ENCODE measurements at regions not wholly inside any gene's neighbourhood (a gene's known extent, or its start where the extent isn't known, plus 50 kb on each side); places are given as distances from the start of the nearest gene placed in this dataset.
"Not testable (repeated sequence)": the region's sequence is repeated elsewhere in the genome, so short reads cannot be mapped to it uniquely, and the experiment has no call there.

DNA sequence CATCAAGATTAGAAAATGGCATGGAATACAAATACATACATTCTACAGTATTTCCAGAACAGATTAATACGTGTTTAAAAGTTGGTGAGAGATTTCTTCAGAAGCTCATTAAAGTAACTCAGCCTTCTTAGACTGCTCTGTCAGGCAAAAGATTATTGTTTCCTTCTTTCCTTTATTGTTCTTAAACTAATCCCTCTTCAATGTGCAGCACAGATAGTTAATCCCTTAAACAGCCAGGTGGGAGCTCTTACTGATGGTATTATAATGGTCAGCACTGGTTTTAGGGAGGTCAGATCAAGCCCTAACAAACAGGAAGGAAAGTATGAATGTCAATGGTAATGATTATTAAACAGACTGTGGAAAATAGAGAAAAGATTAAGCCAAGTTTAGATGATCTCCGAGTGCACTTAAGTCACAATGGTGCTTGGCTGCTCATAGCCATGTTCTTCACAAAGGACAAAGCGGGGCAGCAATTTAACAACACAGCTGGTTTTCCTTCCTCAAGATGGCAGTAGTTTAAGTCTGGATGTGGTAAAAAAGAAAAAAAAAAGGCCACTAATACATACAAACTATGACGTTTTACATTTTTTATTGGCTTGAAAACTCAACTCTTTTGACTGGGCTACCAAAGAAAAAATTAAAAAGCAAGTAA is 992.6 kb downstream of the PCDH9 start:
- CTCF ChIA-PET = no interaction called here
- POLR2A ChIA-PET = no interaction called here
- H3K4me3 ChIP-seq (ENCODE audit: low read depth, low read length) = no peak overlapping the region
- TF ChIP-seq, protein P1, sequence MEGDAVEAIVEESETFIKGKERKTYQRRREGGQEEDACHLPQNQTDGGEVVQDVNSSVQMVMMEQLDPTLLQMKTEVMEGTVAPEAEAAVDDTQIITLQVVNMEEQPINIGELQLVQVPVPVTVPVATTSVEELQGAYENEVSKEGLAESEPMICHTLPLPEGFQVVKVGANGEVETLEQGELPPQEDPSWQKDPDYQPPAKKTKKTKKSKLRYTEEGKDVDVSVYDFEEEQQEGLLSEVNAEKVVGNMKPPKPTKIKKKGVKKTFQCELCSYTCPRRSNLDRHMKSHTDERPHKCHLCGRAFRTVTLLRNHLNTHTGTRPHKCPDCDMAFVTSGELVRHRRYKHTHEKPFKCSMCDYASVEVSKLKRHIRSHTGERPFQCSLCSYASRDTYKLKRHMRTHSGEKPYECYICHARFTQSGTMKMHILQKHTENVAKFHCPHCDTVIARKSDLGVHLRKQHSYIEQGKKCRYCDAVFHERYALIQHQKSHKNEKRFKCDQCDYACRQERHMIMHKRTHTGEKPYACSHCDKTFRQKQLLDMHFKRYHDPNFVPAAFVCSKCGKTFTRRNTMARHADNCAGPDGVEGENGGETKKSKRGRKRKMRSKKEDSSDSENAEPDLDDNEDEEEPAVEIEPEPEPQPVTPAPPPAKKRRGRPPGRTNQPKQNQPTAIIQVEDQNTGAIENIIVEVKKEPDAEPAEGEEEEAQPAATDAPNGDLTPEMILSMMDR (IDR thresholded peaks at IDR 0.05; ENCODE audit: insufficient read depth, low read length, missing control alignments) = no peak
- no peak for DNase-seq (ENCODE audit: low read depth, low spot score)

DNA sequence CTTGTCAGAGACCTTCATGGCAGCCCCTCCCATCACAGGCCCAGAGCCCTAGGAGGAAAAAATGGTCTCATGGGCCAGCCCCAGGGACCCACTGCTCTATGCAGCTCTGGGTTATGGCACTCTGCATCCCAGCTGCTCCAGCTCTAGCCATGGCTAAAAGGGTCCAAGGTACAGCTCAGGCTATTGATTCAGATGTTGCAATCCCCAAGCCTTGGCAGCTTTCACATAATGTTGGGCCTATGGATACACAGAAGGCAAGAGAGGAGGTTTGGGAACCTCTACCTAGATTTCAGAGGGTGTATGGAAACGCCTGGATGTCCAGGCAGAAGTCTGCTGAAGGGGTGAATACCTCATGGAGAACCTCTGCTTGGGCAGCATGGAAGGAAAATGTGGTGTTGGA is 996.0 kb downstream of the PCDH9 start:
- no peak overlapping the region for H3K4me3 ChIP-seq (ENCODE audit: low read depth, low read length)
- POLR2A ChIA-PET = no interaction called here
- TF ChIP-seq, protein P1 (IDR thresholded peaks at IDR 0.05; ENCODE audit: insufficient read depth, low read length, missing control alignments) = no peak
- no peak for DNase-seq (ENCODE audit: low read depth, low spot score)
- CTCF ChIA-PET = no interaction called here

DNA sequence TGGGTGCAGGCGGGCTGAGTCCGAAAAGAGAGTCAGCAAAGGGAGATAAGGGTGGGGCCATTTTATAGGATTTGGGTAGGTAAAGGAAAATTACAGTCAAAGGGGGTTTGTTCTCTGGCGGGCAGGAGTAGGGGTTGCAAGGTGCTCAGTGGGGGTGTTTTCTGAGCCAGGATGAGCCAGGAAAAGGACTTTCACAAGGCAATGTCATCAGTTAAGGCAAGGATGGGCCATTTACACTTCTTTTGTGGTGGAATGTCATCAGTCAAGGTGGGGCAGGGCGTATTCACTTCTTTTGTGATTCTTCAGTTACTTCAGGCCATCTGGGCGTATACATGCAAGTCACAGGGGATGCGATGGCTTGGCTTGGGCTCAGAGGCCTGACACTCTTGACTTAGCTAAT is 998.2 kb downstream of the PCDH9 start:
- CTCF ChIA-PET; H3K4me3 ChIP-seq (ENCODE audit: low read depth, low read length); POLR2A ChIA-PET; DNase-seq (ENCODE audit: low read depth, low spot score): not testable (repeated sequence)

DNA sequence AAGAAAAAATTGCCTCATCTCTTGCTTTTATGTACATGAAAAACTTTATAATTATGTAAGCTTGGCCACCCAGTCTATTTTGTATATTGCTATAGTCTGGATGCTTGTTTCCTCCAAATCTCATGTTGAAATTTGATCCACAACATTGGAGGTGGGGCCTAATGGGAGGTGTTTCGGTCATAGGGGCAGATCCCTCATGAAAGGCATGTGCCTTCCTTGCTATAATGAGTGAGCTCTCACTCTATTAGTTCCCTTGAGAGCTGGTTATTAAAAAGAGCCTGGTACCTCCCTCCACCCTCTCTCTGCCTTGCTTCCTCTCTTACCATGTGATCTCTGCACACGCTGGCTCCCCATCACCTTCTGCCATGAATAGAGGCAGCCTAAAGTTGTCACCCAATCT is 1005.1 kb downstream of the PCDH9 start:
- DNase-seq (ENCODE audit: low read depth, low spot score) = no peak
- ChIA-PET POLR2A (no interaction called here), CTCF (no interaction called here)
- TF ChIP-seq, protein P1 (IDR thresholded peaks at IDR 0.05; ENCODE audit: insufficient read depth, low read length, missing control alignments) = no peak
- no peak overlapping the region for H3K4me3 ChIP-seq (ENCODE audit: low read depth, low read length)

DNA sequence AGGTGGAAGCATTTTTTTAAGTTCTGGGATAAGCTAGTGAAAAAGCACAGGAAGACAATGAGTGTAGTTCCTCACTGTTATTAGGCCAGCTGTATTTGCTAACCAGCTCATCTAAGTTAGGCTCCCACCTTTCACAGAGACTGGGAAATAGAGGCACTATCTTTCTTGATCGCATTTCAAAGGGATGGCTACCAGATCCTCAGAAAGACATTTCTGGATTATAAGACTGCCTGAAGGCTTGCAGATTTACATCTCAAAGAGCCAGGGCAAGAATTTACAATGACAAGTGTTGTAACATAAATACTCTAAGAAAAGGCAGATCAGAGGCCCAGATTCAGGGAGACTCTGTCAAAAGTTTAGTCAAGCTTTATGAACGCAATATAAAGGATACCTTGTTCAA is 1005.5 kb downstream of the PCDH9 start:
- TF ChIP-seq, protein P1 (IDR thresholded peaks at IDR 0.05; ENCODE audit: insufficient read depth, low read length, missing control alignments) = no peak
- H3K4me3 ChIP-seq (ENCODE audit: low read depth, low read length) = no peak overlapping the region
- POLR2A ChIA-PET = no interaction called here
- no peak for DNase-seq (ENCODE audit: low read depth, low spot score)
- CTCF ChIA-PET = no interaction called here

DNA sequence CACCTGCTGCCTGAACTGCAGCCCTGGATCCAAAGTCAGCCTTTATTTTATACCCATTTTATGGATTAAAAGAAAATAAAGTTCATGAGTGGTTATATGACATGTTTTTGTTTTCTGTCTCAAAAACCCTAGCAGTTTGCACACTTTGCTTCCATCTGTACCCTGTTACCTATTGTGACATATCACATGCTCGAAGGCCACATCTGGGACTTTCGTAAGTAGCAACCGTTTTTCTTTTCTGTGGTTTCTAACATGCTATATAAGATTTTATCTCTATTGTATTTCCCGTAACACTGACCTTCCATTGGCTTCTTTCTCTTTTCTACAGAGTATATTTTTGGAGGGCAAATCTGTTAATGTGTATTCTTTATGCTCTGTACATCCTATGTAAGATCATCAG is 1007.2 kb downstream of the PCDH9 start:
- no peak overlapping the region for H3K4me3 ChIP-seq (ENCODE audit: low read depth, low read length)
- ChIA-PET CTCF (no interaction called here), POLR2A (no interaction called here)
- no peak for DNase-seq (ENCODE audit: low read depth, low spot score)
- TF ChIP-seq, protein P1 (IDR thresholded peaks at IDR 0.05; ENCODE audit: insufficient read depth, low read length, missing control alignments) = no peak

DNA sequence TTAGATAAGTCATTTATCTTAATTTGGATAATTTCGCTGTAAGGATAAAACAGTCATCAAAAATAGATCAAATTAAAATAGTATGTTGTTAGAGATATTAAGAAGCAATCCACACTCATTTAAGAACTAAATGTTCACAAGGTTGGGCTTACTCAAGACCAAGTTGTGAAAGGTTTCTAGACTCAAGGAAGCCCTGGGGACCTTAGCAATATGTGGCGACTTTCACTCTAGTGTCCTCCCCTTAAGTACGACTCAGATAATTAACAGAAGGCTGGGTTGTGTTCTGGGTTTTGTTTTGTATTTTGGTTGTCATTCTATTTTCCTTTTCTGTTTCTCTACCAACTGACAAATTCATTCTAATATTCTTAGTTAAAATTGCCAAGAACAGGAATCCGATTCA is 1008.0 kb downstream of the PCDH9 start:
- TF ChIP-seq, protein P1 (IDR thresholded peaks at IDR 0.05; ENCODE audit: insufficient read depth, low read length, missing control alignments) = no peak
- H3K4me3 ChIP-seq (ENCODE audit: low read depth, low read length) = no peak overlapping the region
- no peak for DNase-seq (ENCODE audit: low read depth, low spot score)
- POLR2A ChIA-PET = no interaction called here
- CTCF ChIA-PET = no interaction called here
